CD4-positive, alpha-beta T cell treated with Interleukin-17A for 1 hour (primary cell): ENCODE measurements at regions not wholly inside any gene's neighbourhood (a gene's known extent, or its start where the extent isn't known, plus 50 kb on each side); places are given as distances from the start of the nearest gene placed in this dataset.

Source experiments
- DNase-seq: peaks from one replicate; pipeline ENCODE4 v3.0.0-alpha.2; 2020

- no peak for DNase-seq
These were observed 463.4 kb downstream of the SLC16A7 start for GRCh38 chr12:60059180-60059579.

- DNase-seq = no peak
These were observed 470.8 kb downstream of the SLC16A7 start for GRCh38 chr12:60066655-60067054.

- no peak for DNase-seq
These were observed 474.7 kb downstream of the SLC16A7 start for GRCh38 chr12:60070552-60070951.

GRCh38 chr12:60071759-60072191 is 475.9 kb downstream of the SLC16A7 start:
- no peak for DNase-seq

- no peak for DNase-seq
These were observed 477.1 kb downstream of the SLC16A7 start for GRCh38 chr12:60072911-60073310.

- DNase-seq = no peak
These were observed 479.3 kb downstream of the SLC16A7 start for GRCh38 chr12:60075091-60075490.

GRCh38 chr12:60078026-60078425 is 482.2 kb downstream of the SLC16A7 start:
- no peak for DNase-seq

- DNase-seq = no peak
These were observed 497.6 kb downstream of the SLC16A7 start for GRCh38 chr12:60093428-60093827.

- no peak for DNase-seq
These were observed 498.6 kb downstream of the SLC16A7 start for GRCh38 chr12:60094436-60094835.

- DNase-seq = no peak
These were observed 500.9 kb downstream of the SLC16A7 start for GRCh38 chr12:60096727-60097126.

- no peak for DNase-seq
These were observed 504.3 kb downstream of the SLC16A7 start for GRCh38 chr12:60100160-60100559.

- no peak for DNase-seq
These were observed 505.0 kb downstream of the SLC16A7 start for GRCh38 chr12:60100852-60101251.

- DNase-seq = no peak
These were observed 505.9 kb downstream of the SLC16A7 start for GRCh38 chr12:60101715-60102114.

GRCh38 chr12:60106214-60106613 is 510.4 kb downstream of the SLC16A7 start:
- no peak for DNase-seq

GRCh38 chr12:60107992-60108391 is 512.2 kb downstream of the SLC16A7 start:
- no peak for DNase-seq

- no peak for DNase-seq
These were observed 516.2 kb downstream of the SLC16A7 start for GRCh38 chr12:60112063-60112462.

- DNase-seq = no peak
These were observed 516.9 kb downstream of the SLC16A7 start for GRCh38 chr12:60112763-60113162.

GRCh38 chr12:60114169-60114568 is 518.3 kb downstream of the SLC16A7 start:
- no peak for DNase-seq

- DNase-seq = no peak
These were observed 523.5 kb downstream of the SLC16A7 start for GRCh38 chr12:60119327-60119726.

GRCh38 chr12:60120199-60120598 is 524.4 kb downstream of the SLC16A7 start:
- no peak for DNase-seq

GRCh38 chr12:60123557-60123956 is 527.7 kb downstream of the SLC16A7 start:
- DNase-seq = no peak

GRCh38 chr12:60137513-60137912 is 541.7 kb downstream of the SLC16A7 start:
- no peak for DNase-seq

GRCh38 chr12:60138526-60138925 is 542.7 kb downstream of the SLC16A7 start:
- DNase-seq = no peak

- DNase-seq = no peak
These were observed 548.6 kb downstream of the SLC16A7 start for GRCh38 chr12:60144395-60144794.

GRCh38 chr12:60148109-60148508 is 552.3 kb downstream of the SLC16A7 start:
- DNase-seq = no peak

- no peak for DNase-seq
These were observed 553.0 kb downstream of the SLC16A7 start for GRCh38 chr12:60148831-60149230.
